Peyer's patch (tissue), 4 donors: ENCODE measurements at regions not wholly inside any gene's neighbourhood (a gene's known extent, or its start where the extent isn't known, plus 50 kb on each side); places are given as distances from the start of the nearest gene placed in this dataset.

Experiments used
- DNase-seq, 3 donors: peaks; one replicate each; pipeline ENCODE4 v3.0.0-alpha.2; 2017 to 2019
- H3K27ac ChIP-seq, 4 donors: fragments of 200-600 bp; sonication (generic); one replicate each; pipeline ENCODE4 v1.5.1; 2016 to 2019
- H3K27me3 ChIP-seq, 2 donors: fragments of 200-600 bp; sonication (generic); one replicate each; pipeline ENCODE4 v1.5.1; 2019
- H3K36me3 ChIP-seq, 3 donors: fragments of 200-600 bp; sonication (generic); one replicate each; pipeline ENCODE4 v1.5.1; 2016 to 2019
- H3K4me1 ChIP-seq, 4 donors: fragments of 200-600 bp; sonication (generic); one replicate each; pipeline ENCODE4 v1.5.1; 2016 to 2019
- H3K4me3 ChIP-seq, 4 donors: fragments of 200-600 bp; sonication (generic); 1 replicate in 3 of 4; 2 replicates in 1 of 4; pipeline ENCODE4 v1.5.1; 2016 to 2019; ENCODE audit warnings: mild to moderate bottlenecking in 1 of 4
- H3K9me3 ChIP-seq, 4 donors: fragments of 200-600 bp; sonication (generic); one replicate each; pipeline ENCODE4 v1.5.1; 2016 to 2019; ENCODE audit warnings: mild to moderate bottlenecking in 1 of 4
- POLR2A ChIP-seq, 2 donors: fragments of 450-650 bp; IDR thresholded peaks; one replicate each; pipeline ENCODE4 v1.5.1; 2017; ENCODE audit warnings: antibody characterized with exemption in 2 of 2, mild to moderate bottlenecking in 2 of 2, moderate library complexity in 2 of 2
- TF ChIP-seq, protein P1 (sequence below), 6 experiments: fragments of 450-650 bp in 4 of 6; fragments of 200-600 bp in 2 of 6; sonication (generic) in 1 of 6; IDR thresholded peaks; one replicate each; pipeline ENCODE4 v1.5.1; 2017 to 2019; ENCODE audit warnings: antibody characterized with exemption in 6 of 6, mild to moderate bottlenecking in 3 of 6, moderate library complexity in 1 of 6

DNA sequence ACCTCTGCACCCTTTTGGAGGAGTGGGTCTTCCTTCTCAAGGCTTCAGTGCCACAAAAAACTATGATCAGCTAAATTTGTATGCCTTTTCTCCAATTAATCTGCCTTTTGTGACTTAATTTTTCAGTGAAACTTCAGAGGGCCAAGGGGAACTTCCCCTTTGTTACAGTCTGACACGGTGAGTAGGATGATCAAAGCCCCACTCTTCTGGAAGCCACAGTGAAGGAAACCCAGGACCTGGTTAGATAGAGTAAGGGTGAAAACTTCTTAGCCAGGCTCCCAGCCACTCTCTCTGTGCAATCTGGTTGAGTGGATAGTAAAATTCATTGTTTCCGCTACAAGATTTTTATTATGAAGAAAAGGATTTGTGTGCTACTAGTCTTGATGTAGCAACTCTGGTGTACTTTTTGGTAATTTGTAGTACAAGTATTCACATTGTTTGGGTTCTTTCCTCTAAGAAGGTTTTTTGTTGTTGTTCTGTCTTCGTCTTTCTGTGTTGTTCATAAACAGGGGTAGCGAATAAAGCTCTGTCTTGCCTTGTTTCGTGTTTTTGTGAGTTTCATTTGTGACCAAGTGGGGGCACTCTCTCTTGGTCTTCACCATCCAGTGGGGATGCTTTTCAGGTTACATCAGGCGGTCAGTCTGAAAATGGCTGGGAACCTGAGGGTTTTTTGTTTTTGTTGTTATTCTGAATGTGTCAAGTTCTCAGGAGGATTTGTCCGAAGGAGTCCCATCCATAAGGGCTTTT is 268.5 kb upstream of the NPSR1 start:
- H3K9me3 ChIP-seq, result no peaks in the 10 kb centered on the region
- TF ChIP-seq, protein P1, sequence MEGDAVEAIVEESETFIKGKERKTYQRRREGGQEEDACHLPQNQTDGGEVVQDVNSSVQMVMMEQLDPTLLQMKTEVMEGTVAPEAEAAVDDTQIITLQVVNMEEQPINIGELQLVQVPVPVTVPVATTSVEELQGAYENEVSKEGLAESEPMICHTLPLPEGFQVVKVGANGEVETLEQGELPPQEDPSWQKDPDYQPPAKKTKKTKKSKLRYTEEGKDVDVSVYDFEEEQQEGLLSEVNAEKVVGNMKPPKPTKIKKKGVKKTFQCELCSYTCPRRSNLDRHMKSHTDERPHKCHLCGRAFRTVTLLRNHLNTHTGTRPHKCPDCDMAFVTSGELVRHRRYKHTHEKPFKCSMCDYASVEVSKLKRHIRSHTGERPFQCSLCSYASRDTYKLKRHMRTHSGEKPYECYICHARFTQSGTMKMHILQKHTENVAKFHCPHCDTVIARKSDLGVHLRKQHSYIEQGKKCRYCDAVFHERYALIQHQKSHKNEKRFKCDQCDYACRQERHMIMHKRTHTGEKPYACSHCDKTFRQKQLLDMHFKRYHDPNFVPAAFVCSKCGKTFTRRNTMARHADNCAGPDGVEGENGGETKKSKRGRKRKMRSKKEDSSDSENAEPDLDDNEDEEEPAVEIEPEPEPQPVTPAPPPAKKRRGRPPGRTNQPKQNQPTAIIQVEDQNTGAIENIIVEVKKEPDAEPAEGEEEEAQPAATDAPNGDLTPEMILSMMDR (IDR thresholded peaks at IDR 0.05), result no peak
- TF ChIP-seq POLR2A (IDR thresholded peaks at IDR 0.05), result no peak
- no peaks in the 10 kb centered on the region for H3K27me3 ChIP-seq

GRCh38 chr7:34390103-34390502 is 267.9 kb upstream of the NPSR1 start:
- Histone ChIP-seq H3K27me3 (no peaks in the 10 kb centered on the region), H3K4me3 (no peak overlapping the region), H3K4me1 (no peaks in the 10 kb centered on the region), H3K9me3 (no peaks in the 10 kb centered on the region), H3K27ac (no peak overlapping the region), H3K36me3 (no peaks in the 10 kb centered on the region)
- TF ChIP-seq, protein P1 (IDR thresholded peaks at IDR 0.05), result no peak
- no peak for TF ChIP-seq POLR2A (IDR thresholded peaks at IDR 0.05)
- DNase-seq, result no peak

More for the DNA sequence above, 268.5 kb upstream of the NPSR1 start:
- no peaks in the 10 kb centered on the region for H3K4me1 ChIP-seq
- H3K27ac ChIP-seq, result no peak overlapping the region
- DNase-seq, result no peak
- H3K4me3 ChIP-seq, result no peak overlapping the region
- H3K36me3 ChIP-seq, result no peaks in the 10 kb centered on the region

GRCh38 chr7:34392972-34393371 is 265.0 kb upstream of the NPSR1 start:
- TF ChIP-seq, protein P1 (IDR thresholded peaks at IDR 0.05), result no peak
- TF ChIP-seq POLR2A (IDR thresholded peaks at IDR 0.05), result no peak
- Histone ChIP-seq H3K27ac (no peak overlapping the region), H3K4me3 (no peak overlapping the region), H3K4me1 (no peaks in the 10 kb centered on the region), H3K36me3 (no peaks in the 10 kb centered on the region), H3K9me3 (no peaks in the 10 kb centered on the region), H3K27me3 (no peaks in the 10 kb centered on the region)
- no peak for DNase-seq

DNA sequence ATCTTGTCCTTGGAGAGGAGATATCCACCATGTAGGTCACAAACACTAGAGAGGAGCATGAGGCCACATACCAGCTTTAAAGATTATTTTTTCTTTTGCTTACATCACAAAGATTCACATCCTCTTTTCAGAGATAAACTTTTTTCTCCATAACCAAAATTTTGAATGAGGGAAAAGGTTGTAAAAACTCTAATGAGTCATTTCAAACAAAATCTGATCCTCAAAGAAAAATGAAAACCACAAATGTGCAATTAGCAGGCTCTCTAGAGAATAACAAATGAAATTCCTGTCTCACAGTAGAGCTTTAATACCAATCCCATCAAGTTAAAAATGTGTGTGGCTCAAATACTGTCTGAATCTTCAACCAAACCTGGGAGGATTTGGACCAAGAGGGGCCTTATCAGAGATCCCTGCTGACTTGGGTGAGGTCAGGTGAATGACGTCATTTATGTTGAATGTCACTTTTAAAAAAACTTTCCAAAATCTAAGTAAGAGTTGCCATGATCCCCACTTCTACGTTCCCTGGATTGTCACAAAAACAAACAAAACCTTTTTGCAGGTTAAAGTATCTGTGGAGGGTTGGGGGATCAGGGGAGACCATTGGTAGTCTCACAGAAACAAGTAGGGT is 261.5 kb upstream of the NPSR1 start:
- no peak overlapping the region for H3K27ac ChIP-seq

GRCh38 chr7:34401776-34402175 is 256.2 kb upstream of the NPSR1 start:
- H3K36me3 ChIP-seq, result no peaks in the 10 kb centered on the region
- no peak overlapping the region for H3K4me3 ChIP-seq
- no peak for DNase-seq
- TF ChIP-seq POLR2A (IDR thresholded peaks at IDR 0.05), result no peak
- TF ChIP-seq, protein P1 (IDR thresholded peaks at IDR 0.05), result no peak
- no peaks in the 10 kb centered on the region for H3K4me1 ChIP-seq
- no peaks in the 10 kb centered on the region for H3K9me3 ChIP-seq
- no peak overlapping the region for H3K27ac ChIP-seq
- no peaks in the 10 kb centered on the region for H3K27me3 ChIP-seq

More for the DNA sequence above, 261.5 kb upstream of the NPSR1 start:
- DNase-seq, result no peak
- Histone ChIP-seq H3K27me3 (no peaks in the 10 kb centered on the region), H3K4me3 (no peak overlapping the region), H3K9me3 (no peaks in the 10 kb centered on the region), H3K36me3 (no peaks in the 10 kb centered on the region), H3K4me1 (no peaks in the 10 kb centered on the region)
- TF ChIP-seq POLR2A (IDR thresholded peaks at IDR 0.05), result no peak
- TF ChIP-seq, protein P1 (IDR thresholded peaks at IDR 0.05), result no peak
